Left ventricle myocardium inferior (tissue), 1 donor: ENCODE measurements at regions not wholly inside any gene's neighbourhood (a gene's known extent, or its start where the extent isn't known, plus 50 kb on each side); places are given as distances from the start of the nearest gene placed in this dataset.
"Not testable (repeated sequence)": the region's sequence is repeated elsewhere in the genome, so short reads cannot be mapped to it uniquely, and the experiment has no call there.

Experiments
- DNase-seq: peaks from one replicate; pipeline ENCODE4 v3.0.0-alpha.2; 2020
- H3K27ac ChIP-seq: fragments of 200-600 bp; replicated peaks from 2 replicates; pipeline ENCODE4 v1.8.0; 2021
- H3K27me3 ChIP-seq: fragments of 200-600 bp; 2 replicates; pipeline ENCODE4 v1.8.0; 2021; ENCODE audit warnings: low read depth
- H3K36me3 ChIP-seq: fragments of 200-600 bp; 2 replicates; pipeline ENCODE4 v1.8.0; 2021
- H3K4me1 ChIP-seq: fragments of 200-600 bp; 2 replicates; pipeline ENCODE4 v1.8.0; 2021
- H3K4me3 ChIP-seq: fragments of 200-600 bp; 2 replicates; pipeline ENCODE4 v1.8.0; 2021; ENCODE audit warnings: mild to moderate bottlenecking, moderate library complexity
- H3K9me3 ChIP-seq: fragments of 200-600 bp; replicated peaks from 2 replicates; pipeline ENCODE4 v1.8.0; 2021
- intact Hi-C: fragments of 100-400 bp; cut with micrococcal nuclease; formaldehyde crosslinking; loops from one replicate; pipeline ENCODE4 v1.11.0; 2022
- TF ChIP-seq, protein P1 (sequence below): fragments of 200-600 bp; IDR thresholded peaks from 2 replicates; pipeline ENCODE4 v1.8.0; 2021; ENCODE audit warnings: antibody characterized with exemption, mild to moderate bottlenecking, borderline replicate concordance
- donor health status: DM: no; HTN: yes; CAD: no; lungs with severe emphysema.

DNA sequence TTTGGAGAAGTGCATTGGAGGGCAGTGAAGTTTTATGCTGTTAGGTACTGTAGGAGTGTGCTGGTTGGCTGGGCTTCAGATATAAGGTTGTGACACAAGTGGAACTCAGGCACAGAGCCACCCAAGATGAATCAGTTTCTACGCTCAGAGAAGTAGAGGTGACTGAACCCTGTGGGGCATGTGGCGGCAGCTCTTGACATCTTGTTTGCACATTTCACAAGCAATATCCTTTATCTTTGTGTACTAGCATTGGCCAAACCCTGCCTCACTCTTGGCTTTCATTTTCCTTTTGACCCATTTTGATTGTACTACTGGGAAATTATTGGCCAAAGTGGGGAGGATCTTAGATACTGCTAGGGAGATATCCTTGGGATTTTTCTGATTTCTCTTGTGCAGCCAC is 110.0 kb downstream of the PSAT1 start:
- no peak for DNase-seq
- Histone ChIP-seq H3K27ac (no peak overlapping the region), H3K4me3 (no peak overlapping the region), H3K27me3 (peaks cover 24% of the 10 kb centered on the region), H3K4me1 (no peaks in the 10 kb centered on the region), H3K36me3 (no peaks in the 10 kb centered on the region), H3K9me3 (no peaks in the 10 kb centered on the region)
- intact Hi-C loops = no loop called here
- TF ChIP-seq, protein P1, sequence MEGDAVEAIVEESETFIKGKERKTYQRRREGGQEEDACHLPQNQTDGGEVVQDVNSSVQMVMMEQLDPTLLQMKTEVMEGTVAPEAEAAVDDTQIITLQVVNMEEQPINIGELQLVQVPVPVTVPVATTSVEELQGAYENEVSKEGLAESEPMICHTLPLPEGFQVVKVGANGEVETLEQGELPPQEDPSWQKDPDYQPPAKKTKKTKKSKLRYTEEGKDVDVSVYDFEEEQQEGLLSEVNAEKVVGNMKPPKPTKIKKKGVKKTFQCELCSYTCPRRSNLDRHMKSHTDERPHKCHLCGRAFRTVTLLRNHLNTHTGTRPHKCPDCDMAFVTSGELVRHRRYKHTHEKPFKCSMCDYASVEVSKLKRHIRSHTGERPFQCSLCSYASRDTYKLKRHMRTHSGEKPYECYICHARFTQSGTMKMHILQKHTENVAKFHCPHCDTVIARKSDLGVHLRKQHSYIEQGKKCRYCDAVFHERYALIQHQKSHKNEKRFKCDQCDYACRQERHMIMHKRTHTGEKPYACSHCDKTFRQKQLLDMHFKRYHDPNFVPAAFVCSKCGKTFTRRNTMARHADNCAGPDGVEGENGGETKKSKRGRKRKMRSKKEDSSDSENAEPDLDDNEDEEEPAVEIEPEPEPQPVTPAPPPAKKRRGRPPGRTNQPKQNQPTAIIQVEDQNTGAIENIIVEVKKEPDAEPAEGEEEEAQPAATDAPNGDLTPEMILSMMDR = no peak

DNA sequence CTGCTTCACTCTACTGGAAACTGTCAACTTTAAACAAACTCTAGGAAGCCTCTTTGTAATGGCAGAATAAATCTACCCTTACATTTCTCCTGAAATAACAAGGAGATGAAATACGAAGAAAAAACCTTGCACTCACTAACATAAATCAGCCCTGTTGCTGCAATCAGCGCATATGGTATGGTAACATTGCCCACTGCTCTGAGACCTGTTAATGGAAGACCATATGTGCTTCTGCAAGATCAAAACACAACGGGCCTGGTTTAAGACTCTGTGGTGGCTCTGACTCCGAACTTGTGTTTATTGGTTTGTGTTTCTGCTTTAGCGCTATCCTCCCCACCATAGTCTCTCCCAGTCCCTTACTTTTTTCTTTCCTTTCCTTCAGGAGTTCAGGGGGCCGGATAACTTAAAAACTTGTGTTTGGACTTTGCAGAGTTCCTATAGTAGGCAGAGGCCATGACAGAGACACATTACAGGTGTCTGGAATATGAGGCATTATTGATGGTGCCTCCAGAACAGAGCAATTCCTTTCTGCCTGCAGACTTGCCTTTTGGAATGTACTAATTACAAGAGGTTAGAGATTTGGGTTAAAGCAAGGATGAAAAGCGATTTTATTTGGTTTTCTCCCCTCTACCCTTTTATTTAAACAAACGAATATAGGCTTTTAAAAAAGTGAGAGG is 110.8 kb downstream of the PSAT1 start:
- Histone ChIP-seq H3K27ac (no peak overlapping the region), H3K9me3 (no peaks in the 10 kb centered on the region), H3K4me1 (no peaks in the 10 kb centered on the region), H3K36me3 (no peaks in the 10 kb centered on the region), H3K4me3 (no peak overlapping the region), H3K27me3 (peaks cover 24% of the 10 kb centered on the region)
- intact Hi-C loops = no loop called here
- TF ChIP-seq, protein P1 = no peak
- DNase-seq = no peak

DNA sequence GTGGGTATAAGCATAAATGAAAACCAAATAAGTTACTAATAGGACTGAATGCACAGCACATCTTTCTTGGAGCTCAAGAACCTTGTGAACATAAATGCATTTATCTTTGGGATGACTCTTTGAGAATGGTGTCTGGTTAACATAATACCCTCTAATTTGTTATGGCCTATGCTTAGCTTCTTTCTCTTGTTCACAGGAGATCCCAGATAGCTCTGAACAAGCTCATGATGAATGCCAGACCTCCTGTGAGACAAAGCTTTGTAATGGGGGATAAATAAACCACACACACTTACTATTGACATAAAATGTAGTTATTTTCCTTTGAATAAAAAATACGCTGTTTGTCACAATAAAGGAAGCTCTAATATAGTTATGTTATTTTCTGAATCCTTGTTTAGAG is 111.5 kb downstream of the PSAT1 start:
- Histone ChIP-seq H3K27ac (no peak overlapping the region), H3K27me3 (peaks cover 24% of the 10 kb centered on the region), H3K4me1 (no peaks in the 10 kb centered on the region), H3K36me3 (no peaks in the 10 kb centered on the region), H3K4me3 (no peak overlapping the region), H3K9me3 (no peaks in the 10 kb centered on the region)
- intact Hi-C loops = no loop called here
- TF ChIP-seq, protein P1 = no peak
- no peak for DNase-seq

DNA sequence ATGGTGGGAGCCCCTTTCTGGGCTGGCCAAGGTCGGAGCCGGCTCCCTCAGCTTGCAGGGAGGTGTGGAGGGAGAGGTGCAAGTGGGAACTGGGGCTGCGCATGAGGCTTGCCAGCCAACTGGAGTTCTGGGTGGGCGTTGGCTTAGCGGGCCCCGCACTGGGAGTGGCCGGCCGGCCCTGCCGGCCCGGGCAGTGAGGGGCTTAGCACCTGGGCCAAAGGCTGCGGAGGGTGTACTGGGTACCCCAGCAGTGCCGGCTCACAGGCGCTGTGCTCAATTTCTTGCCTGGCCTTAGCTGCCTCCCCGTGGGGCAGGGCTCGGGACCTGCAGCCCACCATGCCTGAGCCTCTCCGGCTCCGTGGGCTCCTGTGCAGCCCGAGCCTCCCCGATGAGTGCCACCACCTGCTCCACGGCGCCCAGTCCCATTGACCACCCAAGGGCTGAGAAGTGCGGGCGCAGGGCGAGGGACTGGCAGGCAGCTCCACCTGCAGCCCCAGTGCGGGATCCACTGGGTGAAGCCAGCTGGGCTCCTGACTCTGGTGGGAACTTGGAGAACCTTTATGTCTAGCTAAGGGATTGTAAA is 113.1 kb downstream of the PSAT1 start:
- intact Hi-C loops, H3K36me3 ChIP-seq, H3K4me3 ChIP-seq, DNase-seq, H3K4me1 ChIP-seq, H3K9me3 ChIP-seq, H3K27ac ChIP-seq: not testable (repeated sequence)
- peaks cover 15% of the 10 kb centered on the region for H3K27me3 ChIP-seq

- Histone ChIP-seq H3K4me3 (no peak overlapping the region), H3K9me3 (peaks cover 7% of the 10 kb centered on the region), H3K4me1 (no peaks in the 10 kb centered on the region), H3K36me3 (no peaks in the 10 kb centered on the region), H3K27ac (no peak overlapping the region), H3K27me3 (no peaks in the 10 kb centered on the region)
- intact Hi-C loops = no loop called here
- no peak for DNase-seq
- TF ChIP-seq, protein P1 = no peak
These were observed 125.4 kb downstream of the PSAT1 start for GRCh38 chr9:78422309-78422708.

DNA sequence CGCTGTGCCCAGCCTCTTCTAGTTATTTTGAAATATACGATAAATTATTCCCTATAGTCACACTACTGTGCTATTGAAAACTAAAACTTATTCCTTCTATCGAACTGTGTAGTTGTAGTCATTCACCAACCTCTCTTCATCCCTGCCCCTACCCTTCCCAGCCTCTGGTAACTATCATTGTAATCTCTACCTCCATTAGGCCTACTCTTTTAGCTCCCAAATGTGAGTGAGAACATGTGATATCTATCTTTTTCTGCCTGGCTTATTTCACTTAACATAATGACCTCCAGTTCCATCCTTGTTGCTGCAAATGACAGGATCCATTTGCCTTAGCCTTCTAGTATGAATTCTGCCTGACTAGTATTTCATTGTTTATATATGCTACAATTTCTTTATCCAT is 127.4 kb downstream of the PSAT1 start:
- intact Hi-C loops = no loop called here

More for the DNA sequence above, 127.4 kb downstream of the PSAT1 start:
- no peak for DNase-seq
- TF ChIP-seq, protein P1 = no peak
- Histone ChIP-seq H3K27ac (no peak overlapping the region), H3K4me1 (no peaks in the 10 kb centered on the region), H3K27me3 (no peaks in the 10 kb centered on the region), H3K9me3 (peaks cover 13% of the 10 kb centered on the region), H3K4me3 (no peak overlapping the region), H3K36me3 (no peaks in the 10 kb centered on the region)
